Esophagus squamous epithelium (tissue), 5 donors: ENCODE measurements at regions not wholly inside any gene's neighbourhood (a gene's known extent, or its start where the extent isn't known, plus 50 kb on each side); places are given as distances from the start of the nearest gene placed in this dataset.

Experiments
- DNase-seq: peaks from one replicate; lab custom pipeline; 2025; lab: John Stamatoyannopoulos, UW
- H3K27ac ChIP-seq, 4 donors: fragments of 200-600 bp; sonication (generic); one replicate each; pipeline ENCODE4 v1.5.1; 2016 to 2019; ENCODE audit warnings: mild to moderate bottlenecking in 1 of 4
- H3K27me3 ChIP-seq, 4 donors: fragments of 200-600 bp; sonication (generic); 1 replicate in 3 of 4; 2 replicates in 1 of 4; pipeline versions ENCODE4 v1.5.1 to v1.6.0; 2017 to 2021; ENCODE audit warnings: antibody characterized with exemption in 1 of 4
- H3K36me3 ChIP-seq, 3 donors: fragments of 200-600 bp; sonication (generic); one replicate each; pipeline ENCODE4 v1.5.1; 2016 to 2019
- H3K4me1 ChIP-seq, 3 donors: fragments of 200-600 bp; sonication (generic); one replicate each; pipeline ENCODE4 v1.5.1; 2017 to 2019
- H3K4me3 ChIP-seq, 4 donors: fragments of 200-600 bp; sonication (generic); 1 replicate in 3 of 4; 2 replicates in 1 of 4; pipeline ENCODE4 v1.5.1; 2016 to 2019; ENCODE audit warnings: mild to moderate bottlenecking in 2 of 4, moderate library complexity in 1 of 4
- H3K9me3 ChIP-seq, 3 donors: fragments of 200-600 bp; sonication (generic); one replicate each; pipeline ENCODE4 v1.5.1; 2016 to 2019
- POLR2A ChIP-seq, 4 donors: fragments of 450-650 bp; IDR thresholded peaks; one replicate each; pipeline ENCODE4 v1.6.1; 2017; ENCODE audit warnings: antibody characterized with exemption in 4 of 4, mild to moderate bottlenecking in 4 of 4, moderate library complexity in 3 of 4
- WGBS, 2 donors: methylation state at CpG; one replicate each; pipeline ENCODE4 v1.1.5; 2018; 5-methylcytosine and 5-hydroxymethylcytosine counted together
- intact Hi-C: fragments of 100-400 bp; cut with DNase I; formaldehyde crosslinking; loops from one replicate; pipeline ENCODE4 v1.15.0; 2022
- TF ChIP-seq, protein P1 (sequence below), 6 experiments: fragments of 450-650 bp in 4 of 6; fragments of 200-600 bp in 2 of 6; sonication (generic) in 2 of 6; IDR thresholded peaks; one replicate each; pipeline ENCODE4 v1.5.1; 2016 to 2019; ENCODE audit warnings: antibody characterized with exemption in 6 of 6, mild to moderate bottlenecking in 4 of 6, moderate library complexity in 4 of 6
- donor health status: DM: yes; HTN: yes; CAD: no.

DNA sequence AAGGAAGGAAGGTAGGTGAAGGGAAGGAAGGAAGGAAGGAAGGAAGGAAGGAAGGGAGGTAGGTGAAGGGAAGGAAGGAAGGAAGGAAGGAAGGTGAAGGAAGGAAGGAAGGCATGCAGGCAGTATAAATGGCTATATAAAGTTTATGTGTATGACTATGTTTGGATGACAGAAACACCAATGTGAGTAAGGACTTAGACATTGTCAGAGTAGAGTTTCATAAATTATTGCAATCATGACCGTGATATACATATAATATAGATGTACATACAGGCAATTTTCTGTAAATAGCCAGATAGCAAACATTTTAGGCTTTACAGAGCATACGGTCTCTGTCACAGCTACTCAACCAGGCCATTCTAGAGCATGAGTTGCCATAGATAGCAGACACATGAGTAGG lies 133.8 kb upstream of the AKR1E2 start:
- H3K27ac ChIP-seq, result no peak overlapping the region
- intact Hi-C loops, result no loop called here
- H3K27me3 ChIP-seq, result no peaks in the 10 kb centered on the region
- H3K9me3 ChIP-seq, result no peaks in the 10 kb centered on the region
- H3K4me3 ChIP-seq, result no peak overlapping the region
- TF ChIP-seq, protein P1, sequence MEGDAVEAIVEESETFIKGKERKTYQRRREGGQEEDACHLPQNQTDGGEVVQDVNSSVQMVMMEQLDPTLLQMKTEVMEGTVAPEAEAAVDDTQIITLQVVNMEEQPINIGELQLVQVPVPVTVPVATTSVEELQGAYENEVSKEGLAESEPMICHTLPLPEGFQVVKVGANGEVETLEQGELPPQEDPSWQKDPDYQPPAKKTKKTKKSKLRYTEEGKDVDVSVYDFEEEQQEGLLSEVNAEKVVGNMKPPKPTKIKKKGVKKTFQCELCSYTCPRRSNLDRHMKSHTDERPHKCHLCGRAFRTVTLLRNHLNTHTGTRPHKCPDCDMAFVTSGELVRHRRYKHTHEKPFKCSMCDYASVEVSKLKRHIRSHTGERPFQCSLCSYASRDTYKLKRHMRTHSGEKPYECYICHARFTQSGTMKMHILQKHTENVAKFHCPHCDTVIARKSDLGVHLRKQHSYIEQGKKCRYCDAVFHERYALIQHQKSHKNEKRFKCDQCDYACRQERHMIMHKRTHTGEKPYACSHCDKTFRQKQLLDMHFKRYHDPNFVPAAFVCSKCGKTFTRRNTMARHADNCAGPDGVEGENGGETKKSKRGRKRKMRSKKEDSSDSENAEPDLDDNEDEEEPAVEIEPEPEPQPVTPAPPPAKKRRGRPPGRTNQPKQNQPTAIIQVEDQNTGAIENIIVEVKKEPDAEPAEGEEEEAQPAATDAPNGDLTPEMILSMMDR (IDR thresholded peaks at IDR 0.05), result no peak
- no peak for TF ChIP-seq POLR2A (IDR thresholded peaks at IDR 0.05)
- no peak for DNase-seq
- WGBS, 2 donors, result 79 to 89% methylated on average over 2 of the region's 2 CpGs
- peaks cover 0 to 14% (median 6%) of the 10 kb centered on the region in 3 donors for H3K4me1 ChIP-seq
- no peaks in the 10 kb centered on the region for H3K36me3 ChIP-seq

GRCh38 chr10:4691776-4692175 lies 134.2 kb upstream of the AKR1E2 start:
- Histone ChIP-seq H3K4me3 (no peak overlapping the region), H3K9me3 (no peaks in the 10 kb centered on the region), H3K36me3 (no peaks in the 10 kb centered on the region), H3K27ac (peak overlapping the region in 2 of 4 donors; percentile 13 to 60), H3K27me3 (no peaks in the 10 kb centered on the region), H3K4me1 (peaks cover 0 to 13% (median 6%) of the 10 kb centered on the region in 3 donors)
- intact Hi-C loops, result no loop called here
- TF ChIP-seq POLR2A (IDR thresholded peaks at IDR 0.05), result no peak
- TF ChIP-seq, protein P1 (IDR thresholded peaks at IDR 0.05), result no peak
- 37 to 46% methylated on average over 3 of the region's 5 CpGs for WGBS, 2 donors
- DNase-seq, result no peak

GRCh38 chr10:4691301-4691700 lies 134.7 kb upstream of the AKR1E2 start:
- peaks cover 0 to 13% (median 6%) of the 10 kb centered on the region in 3 donors for H3K4me1 ChIP-seq
- H3K9me3 ChIP-seq, result no peaks in the 10 kb centered on the region
- H3K36me3 ChIP-seq, result no peaks in the 10 kb centered on the region
- TF ChIP-seq POLR2A (IDR thresholded peaks at IDR 0.05), result no peak
- TF ChIP-seq, protein P1 (IDR thresholded peaks at IDR 0.05), result no peak
- H3K27ac ChIP-seq, result peak overlapping the region in 2 of 4 donors; percentile 13 to 60
- 39 to 67% methylated on average over 4 of the region's 4 CpGs for WGBS, 2 donors
- intact Hi-C loops, result no loop called here
- DNase-seq, result no peak
- no peaks in the 10 kb centered on the region for H3K27me3 ChIP-seq
- no peak overlapping the region for H3K4me3 ChIP-seq

DNA sequence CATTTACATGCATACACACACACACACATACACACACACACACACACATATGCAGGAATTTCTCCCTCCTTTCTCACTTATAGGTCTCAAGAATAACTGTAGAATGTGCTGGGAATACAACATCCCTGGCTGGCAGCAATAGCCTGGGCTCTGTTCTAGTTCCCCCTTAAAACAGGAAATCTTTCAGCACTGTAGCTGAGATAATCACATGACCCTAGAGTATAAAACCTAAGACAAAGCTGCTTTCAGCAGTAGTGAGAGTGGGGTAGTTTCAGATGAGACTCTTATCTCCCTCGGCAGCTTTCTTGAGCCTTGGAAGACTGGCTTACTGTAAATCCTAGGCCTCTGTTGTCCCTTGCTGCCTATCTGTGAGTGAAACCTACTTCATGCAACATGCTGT lies 137.4 kb upstream of the AKR1E2 start:
- Histone ChIP-seq H3K4me1 (peaks cover 0 to 13% (median 6%) of the 10 kb centered on the region in 3 donors), H3K27ac (no peak overlapping the region), H3K9me3 (no peaks in the 10 kb centered on the region), H3K27me3 (no peaks in the 10 kb centered on the region), H3K36me3 (no peaks in the 10 kb centered on the region), H3K4me3 (no peak overlapping the region)
- TF ChIP-seq, protein P1 (IDR thresholded peaks at IDR 0.05), result no peak
- TF ChIP-seq POLR2A (IDR thresholded peaks at IDR 0.05), result no peak
- WGBS, 2 donors, result 64 to 79% methylated on average over 1 of the region's 1 CpG
- intact Hi-C loops, result no loop called here
- DNase-seq, result no peak

DNA sequence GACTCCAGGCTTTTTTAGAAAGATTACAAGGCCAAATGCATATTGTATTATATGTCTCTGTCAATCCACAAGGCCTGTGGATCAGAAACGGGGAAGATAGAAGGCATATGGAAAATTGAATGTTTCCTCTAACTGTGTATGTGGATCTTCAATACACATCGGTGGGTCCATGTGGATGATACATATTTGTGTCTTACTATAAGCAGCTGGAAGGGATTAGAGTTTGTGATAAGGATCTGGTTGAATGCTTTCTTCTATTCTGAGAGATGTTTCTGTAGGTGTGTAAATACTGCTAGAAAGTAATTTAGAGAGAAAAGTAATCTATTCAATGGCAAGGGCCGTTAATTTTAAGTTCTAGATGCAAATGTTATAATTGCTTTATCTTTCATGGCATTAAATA lies 137.8 kb upstream of the AKR1E2 start:
- H3K36me3 ChIP-seq, result no peaks in the 10 kb centered on the region
- no peak for DNase-seq
- H3K9me3 ChIP-seq, result no peaks in the 10 kb centered on the region
- H3K27ac ChIP-seq, result no peak overlapping the region
- H3K4me3 ChIP-seq, result no peak overlapping the region
- no peaks in the 10 kb centered on the region for H3K27me3 ChIP-seq
- peaks cover 0 to 13% (median 6%) of the 10 kb centered on the region in 3 donors for H3K4me1 ChIP-seq
- WGBS, 2 donors, result 66 to 73% methylated on average over 3 of the region's 3 CpGs
- TF ChIP-seq, protein P1 (IDR thresholded peaks at IDR 0.05), result no peak
- TF ChIP-seq POLR2A (IDR thresholded peaks at IDR 0.05), result no peak
- intact Hi-C loops, result no loop called here
